DMS53 (cell line): ENCODE measurements at regions not wholly inside any gene's neighbourhood (a gene's known extent, or its start where the extent isn't known, plus 50 kb on each side); places are given as distances from the start of the nearest gene placed in this dataset.
"Not testable (repeated sequence)": the region's sequence is repeated elsewhere in the genome, so short reads cannot be mapped to it uniquely, and the experiment has no call there.

Experiments
- DNase-seq: peaks from one replicate; lab custom pipeline; 2025; lab: John Stamatoyannopoulos, UW

- DNase-seq = no peak
Measured at GRCh38 chr6:23510778-23511510, 615.1 kb upstream of the NRSN1 start.

DNA sequence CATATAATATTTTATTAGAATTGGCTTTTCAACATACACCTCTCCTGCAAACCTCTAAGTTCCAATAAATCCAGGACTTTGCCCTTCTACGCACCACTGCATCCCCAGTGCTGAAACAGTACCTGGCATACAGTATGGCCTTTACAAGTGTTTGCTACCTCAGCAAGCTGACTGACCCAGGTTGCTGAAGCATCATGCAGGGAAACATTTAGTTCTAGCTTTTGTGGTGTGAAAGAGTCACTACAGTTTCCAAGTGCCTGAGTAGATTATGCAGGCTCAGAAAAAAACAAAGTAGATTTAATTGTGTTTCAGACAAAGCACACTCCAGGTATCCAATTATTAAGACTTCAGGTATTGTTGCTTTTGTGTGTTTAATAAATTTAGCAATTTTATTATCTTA, 614.2 kb upstream of the NRSN1 start:
- DNase-seq = no peak

DNA sequence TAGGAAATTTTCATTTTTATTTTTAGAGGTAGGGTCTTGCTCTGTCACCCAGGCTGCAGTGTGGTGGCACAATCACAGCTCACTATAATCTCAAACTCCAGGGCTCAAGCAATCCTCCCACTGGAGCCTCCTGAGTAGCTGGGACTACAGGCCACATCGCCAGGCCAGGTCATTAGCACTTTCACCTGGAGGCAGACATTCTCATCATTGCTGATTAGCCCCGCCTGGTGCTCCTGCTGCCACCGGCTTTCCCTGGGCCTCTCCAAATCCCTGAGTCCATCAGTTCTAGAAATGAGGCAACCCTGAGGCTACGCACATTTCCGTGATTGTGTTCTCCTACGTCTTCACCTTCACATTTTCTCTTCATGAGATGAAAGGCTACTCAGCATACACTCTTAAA, 607.7 kb upstream of the NRSN1 start:
- no peak for DNase-seq

GRCh38 chr6:23522792-23523547, 603.0 kb upstream of the NRSN1 start:
- DNase-seq = no peak

- no peak for DNase-seq
Measured at GRCh38 chr6:23523771-23524170, 602.2 kb upstream of the NRSN1 start.

GRCh38 chr6:23524548-23524947, 601.5 kb upstream of the NRSN1 start:
- no peak for DNase-seq

DNA sequence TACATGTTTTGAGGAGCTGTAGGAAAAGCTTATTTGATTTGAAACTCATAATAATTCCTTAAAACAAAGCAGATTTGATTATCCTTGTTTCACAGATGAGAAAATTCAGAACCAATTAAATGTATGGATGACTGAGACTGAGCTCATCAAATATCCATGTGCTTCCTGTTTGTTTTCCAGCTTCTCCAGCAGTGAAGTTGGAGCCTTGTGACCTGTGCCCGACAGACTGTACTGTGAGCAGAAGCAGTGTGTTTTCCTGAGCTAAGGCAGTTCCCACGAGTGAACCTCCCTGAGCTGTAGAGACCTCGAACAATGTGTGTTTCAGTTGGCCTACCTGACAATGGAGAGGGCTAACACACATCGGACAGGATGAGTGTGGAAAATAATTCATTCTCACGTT, 599.5 kb upstream of the NRSN1 start:
- DNase-seq = peak; percentile 19

- DNase-seq = no peak
Measured at GRCh38 chr6:23529902-23530301, 596.1 kb upstream of the NRSN1 start.

GRCh38 chr6:23531666-23532065, 594.3 kb upstream of the NRSN1 start:
- no peak for DNase-seq

- no peak for DNase-seq
Measured at GRCh38 chr6:23532227-23532626, 593.8 kb upstream of the NRSN1 start.

DNA sequence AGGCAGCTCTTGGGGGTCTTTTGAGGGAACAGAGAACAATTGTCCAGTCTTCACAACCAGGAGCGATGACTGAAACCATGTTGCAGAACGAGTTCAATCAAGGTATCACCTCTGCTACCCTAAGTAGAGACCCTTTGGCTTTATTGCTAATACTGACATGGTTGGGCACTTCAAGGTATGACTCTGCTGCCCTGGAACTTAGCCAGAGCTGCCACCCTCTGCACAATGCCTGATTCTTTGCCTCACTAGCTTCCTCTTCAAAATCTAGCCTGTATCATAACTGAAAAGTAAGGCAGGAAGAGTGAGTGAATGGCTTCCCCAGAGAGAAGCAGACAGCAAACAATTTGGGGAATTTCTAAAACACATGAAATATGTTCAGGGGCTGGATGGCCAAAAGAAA, 592.7 kb upstream of the NRSN1 start:
- DNase-seq = no peak

DNA sequence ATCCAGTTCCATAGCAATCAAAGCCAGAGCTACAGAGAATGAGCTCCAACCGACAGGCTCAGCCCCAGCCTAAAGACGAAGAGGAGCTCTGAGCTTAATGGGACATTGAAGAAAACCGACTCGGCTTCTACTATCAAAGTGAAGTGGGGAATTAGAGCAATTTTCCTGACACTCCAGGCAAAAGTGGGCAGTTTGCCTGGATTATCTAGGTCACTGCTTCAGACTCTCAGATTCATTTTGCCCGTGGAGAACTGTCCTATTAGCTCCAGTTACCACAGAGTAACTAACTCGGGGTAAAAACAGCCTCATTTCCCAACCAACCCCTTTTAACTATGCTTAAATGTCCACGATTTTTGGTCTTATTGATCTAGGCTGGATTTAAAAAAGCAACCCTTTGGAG, 592.1 kb upstream of the NRSN1 start:
- no peak for DNase-seq

DNA sequence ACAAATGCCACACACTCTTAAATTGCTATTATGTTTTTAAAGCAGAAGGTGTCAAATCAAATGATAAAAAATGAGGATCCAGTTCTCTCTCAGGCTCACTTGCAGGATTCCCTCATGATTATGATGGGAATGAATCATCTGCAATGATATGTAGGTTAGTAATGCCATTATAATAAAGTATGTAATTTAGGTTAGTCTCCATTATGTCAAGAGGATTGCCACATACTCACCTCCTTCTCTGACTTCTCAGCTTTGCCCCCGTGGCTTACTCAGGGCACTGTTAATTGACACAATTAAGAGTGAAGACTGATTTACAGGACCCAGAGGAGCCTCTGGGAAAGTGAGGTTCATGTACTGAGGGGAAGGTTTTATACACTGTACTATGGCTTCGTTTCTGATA, 591.7 kb upstream of the NRSN1 start:
- DNase-seq = no peak

GRCh38 chr6:23535101-23535500, 590.9 kb upstream of the NRSN1 start:
- DNase-seq = no peak

- no peak for DNase-seq
Measured at GRCh38 chr6:23537828-23538227, 588.2 kb upstream of the NRSN1 start.

- DNase-seq = peak; percentile 66
Measured at GRCh38 chr6:23547851-23548250, 578.2 kb upstream of the NRSN1 start.

GRCh38 chr6:23554953-23555352, 571.1 kb upstream of the NRSN1 start:
- not testable (repeated sequence) for DNase-seq

- no peak for DNase-seq
Measured at GRCh38 chr6:23559587-23560343, 566.2 kb upstream of the NRSN1 start.

- no peak for DNase-seq
Measured at GRCh38 chr6:23561732-23562131, 564.3 kb upstream of the NRSN1 start.

GRCh38 chr6:23562554-23562953, 563.5 kb upstream of the NRSN1 start:
- DNase-seq = no peak

GRCh38 chr6:23563323-23563722, 562.7 kb upstream of the NRSN1 start:
- no peak for DNase-seq

GRCh38 chr6:23566418-23566817, 559.6 kb upstream of the NRSN1 start:
- DNase-seq = peak; percentile 29

- DNase-seq = no peak
Measured at GRCh38 chr6:23568292-23568691, 557.7 kb upstream of the NRSN1 start.
